ENCODE measurements at regions not wholly inside any gene's neighbourhood (a gene's known extent, or its start where the extent isn't known, plus 50 kb on each side); places are given as distances from the start of the nearest gene placed in this dataset.

- no peak for TF ChIP-seq EZH2 (IDR thresholded peaks at IDR 0.05; ENCODE audit: borderline replicate concordance, low read length)
- TF ChIP-seq CTCF (IDR thresholded peaks at IDR 0.05; ENCODE audit: low read length), result no peak
- Histone ChIP-seq H4K20me1 (ENCODE audit: insufficient read depth, low read length) (no peaks in the 10 kb centered on the region), H2AFZ (ENCODE audit: low read length) (no peak overlapping the region), H3K4me3 (ENCODE audit: low read depth, low read length, poor library complexity, severe bottlenecking) (no peak overlapping the region), H3K4me2 (ENCODE audit: low read length) (no peak overlapping the region), H3K79me2 (ENCODE audit: insufficient read depth, low read length) (no peaks in the 10 kb centered on the region), H3K27ac (ENCODE audit: low read depth, low read length, poor library complexity, severe bottlenecking) (no peak overlapping the region), H3K4me1 (ENCODE audit: insufficient read depth, low read length, severe bottlenecking) (no peaks in the 10 kb centered on the region), H3K27me3 (ENCODE audit: insufficient read depth, low read length) (no peaks in the 10 kb centered on the region), H3K9ac (ENCODE audit: low read length) (no peak overlapping the region), H3K36me3 (ENCODE audit: insufficient read depth, low read length) (no peaks in the 10 kb centered on the region), H3K9me3 (ENCODE audit: low read length) (no peaks in the 10 kb centered on the region), H3F3A (ENCODE audit: insufficient read depth, low read length) (no peaks in the 10 kb centered on the region), H3K9me2 (ENCODE audit: low read depth, low read length) (peaks cover 2% of the 10 kb centered on the region; the same call in 1 of the 2 replicates)
Observed at GRCh38 chr7:136605532-136606329, 262.7 kb upstream of the CHRM2 start.

- H3F3A ChIP-seq (ENCODE audit: insufficient read depth, low read length), result no peaks in the 10 kb centered on the region
- H3K4me3 ChIP-seq (ENCODE audit: low read depth, low read length, poor library complexity, severe bottlenecking), result no peak overlapping the region
- no peaks in the 10 kb centered on the region for H4K20me1 ChIP-seq (ENCODE audit: insufficient read depth, low read length)
- TF ChIP-seq CTCF (IDR thresholded peaks at IDR 0.05; ENCODE audit: low read length), result no peak
- TF ChIP-seq EZH2 (IDR thresholded peaks at IDR 0.05; ENCODE audit: borderline replicate concordance, low read length), result no peak
- no peaks in the 10 kb centered on the region for H3K9me3 ChIP-seq (ENCODE audit: low read length)
- H2AFZ ChIP-seq (ENCODE audit: low read length), result no peak overlapping the region
- H3K79me2 ChIP-seq (ENCODE audit: insufficient read depth, low read length), result no peaks in the 10 kb centered on the region
- peaks cover 2% of the 10 kb centered on the region; the same call in 1 of the 2 replicates for H3K9me2 ChIP-seq (ENCODE audit: low read depth, low read length)
- H3K27ac ChIP-seq (ENCODE audit: low read depth, low read length, poor library complexity, severe bottlenecking), result no peak overlapping the region
- H3K9ac ChIP-seq (ENCODE audit: low read length), result no peak overlapping the region
- no peaks in the 10 kb centered on the region for H3K36me3 ChIP-seq (ENCODE audit: insufficient read depth, low read length)
- no peaks in the 10 kb centered on the region for H3K4me1 ChIP-seq (ENCODE audit: insufficient read depth, low read length, severe bottlenecking)
- no peaks in the 10 kb centered on the region for H3K27me3 ChIP-seq (ENCODE audit: insufficient read depth, low read length)
- no peak overlapping the region for H3K4me2 ChIP-seq (ENCODE audit: low read length)
Observed at GRCh38 chr7:136601772-136602171, 266.7 kb upstream of the CHRM2 start.

GRCh38 chr7:136600475-136600874 lies 268.0 kb upstream of the CHRM2 start:
- no peak for TF ChIP-seq EZH2 (IDR thresholded peaks at IDR 0.05; ENCODE audit: borderline replicate concordance, low read length)
- no peak for TF ChIP-seq CTCF (IDR thresholded peaks at IDR 0.05; ENCODE audit: low read length)
- no peak overlapping the region for H3K9ac ChIP-seq (ENCODE audit: low read length)
- H3K27me3 ChIP-seq (ENCODE audit: insufficient read depth, low read length), result no peaks in the 10 kb centered on the region
- H4K20me1 ChIP-seq (ENCODE audit: insufficient read depth, low read length), result no peaks in the 10 kb centered on the region
- H2AFZ ChIP-seq (ENCODE audit: low read length), result no peak overlapping the region
- no peaks in the 10 kb centered on the region; the same call in 1 of the 2 replicates for H3K9me2 ChIP-seq (ENCODE audit: low read depth, low read length)
- no peak overlapping the region for H3K4me2 ChIP-seq (ENCODE audit: low read length)
- H3K4me1 ChIP-seq (ENCODE audit: insufficient read depth, low read length, severe bottlenecking), result no peaks in the 10 kb centered on the region
- no peaks in the 10 kb centered on the region for H3K36me3 ChIP-seq (ENCODE audit: insufficient read depth, low read length)
- no peaks in the 10 kb centered on the region for H3K79me2 ChIP-seq (ENCODE audit: insufficient read depth, low read length)
- no peak overlapping the region for H3K27ac ChIP-seq (ENCODE audit: low read depth, low read length, poor library complexity, severe bottlenecking)
- no peaks in the 10 kb centered on the region for H3K9me3 ChIP-seq (ENCODE audit: low read length)
- no peaks in the 10 kb centered on the region for H3F3A ChIP-seq (ENCODE audit: insufficient read depth, low read length)
- no peak overlapping the region for H3K4me3 ChIP-seq (ENCODE audit: low read depth, low read length, poor library complexity, severe bottlenecking)

All from OCI-LY1 (cell line).